A549 (cell line): ENCODE measurements at regions not wholly inside any gene's neighbourhood (a gene's known extent, or its start where the extent isn't known, plus 50 kb on each side); places are given as distances from the start of the nearest gene placed in this dataset.
"Not testable (repeated sequence)": the region's sequence is repeated elsewhere in the genome, so short reads cannot be mapped to it uniquely, and the experiment has no call there.

Experiments used
- JUN ChIP-seq, 2 experiments: fragments of >200 bp; sonication (Bioruptor Twin); formaldehyde crosslinking; IDR thresholded peaks; 2 replicates in 1 of 2; 3 replicates in 1 of 2; pipeline ENCODE4 v1.6.1; 2016 to 2017
- TF ChIP-seq, protein P1 (sequence below): fragments of >200 bp; sonication (Bioruptor Twin); formaldehyde crosslinking; IDR thresholded peaks from 3 replicates; pipeline ENCODE4 v1.5.1; 2016

GRCh38 chr5:38624541-38624940 is 68.1 kb upstream of the LIFR start:
- not testable (repeated sequence) for TF ChIP-seq JUN (IDR thresholded peaks at IDR 0.05)
- TF ChIP-seq, protein P1, sequence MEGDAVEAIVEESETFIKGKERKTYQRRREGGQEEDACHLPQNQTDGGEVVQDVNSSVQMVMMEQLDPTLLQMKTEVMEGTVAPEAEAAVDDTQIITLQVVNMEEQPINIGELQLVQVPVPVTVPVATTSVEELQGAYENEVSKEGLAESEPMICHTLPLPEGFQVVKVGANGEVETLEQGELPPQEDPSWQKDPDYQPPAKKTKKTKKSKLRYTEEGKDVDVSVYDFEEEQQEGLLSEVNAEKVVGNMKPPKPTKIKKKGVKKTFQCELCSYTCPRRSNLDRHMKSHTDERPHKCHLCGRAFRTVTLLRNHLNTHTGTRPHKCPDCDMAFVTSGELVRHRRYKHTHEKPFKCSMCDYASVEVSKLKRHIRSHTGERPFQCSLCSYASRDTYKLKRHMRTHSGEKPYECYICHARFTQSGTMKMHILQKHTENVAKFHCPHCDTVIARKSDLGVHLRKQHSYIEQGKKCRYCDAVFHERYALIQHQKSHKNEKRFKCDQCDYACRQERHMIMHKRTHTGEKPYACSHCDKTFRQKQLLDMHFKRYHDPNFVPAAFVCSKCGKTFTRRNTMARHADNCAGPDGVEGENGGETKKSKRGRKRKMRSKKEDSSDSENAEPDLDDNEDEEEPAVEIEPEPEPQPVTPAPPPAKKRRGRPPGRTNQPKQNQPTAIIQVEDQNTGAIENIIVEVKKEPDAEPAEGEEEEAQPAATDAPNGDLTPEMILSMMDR = not testable (repeated sequence)
